Uterus (tissue), 2 donors: ENCODE measurements at regions not wholly inside any gene's neighbourhood (a gene's known extent, or its start where the extent isn't known, plus 50 kb on each side); places are given as distances from the start of the nearest gene placed in this dataset.

Source experiments
- POLR2A ChIP-seq, 2 donors: fragments of 450-650 bp; IDR thresholded peaks; one replicate each; pipeline ENCODE4 v1.6.1; 2016; ENCODE audit warnings: antibody characterized with exemption in 2 of 2, mild to moderate bottlenecking in 1 of 2, moderate library complexity in 1 of 2
- TF ChIP-seq, protein P1 (sequence below), 4 experiments: fragments of 200-600 bp in 2 of 4; fragments of 450-650 bp in 2 of 4; sonication (generic) in 2 of 4; IDR thresholded peaks; one replicate each; pipeline ENCODE4 v1.5.1; 2016 to 2019; ENCODE audit warnings: antibody characterized with exemption in 4 of 4, mild to moderate bottlenecking in 2 of 4, moderate library complexity in 1 of 4

GRCh38 chr1:29500041-29500440 is 263.7 kb downstream of the PTPRU start:
- TF ChIP-seq, protein P1, sequence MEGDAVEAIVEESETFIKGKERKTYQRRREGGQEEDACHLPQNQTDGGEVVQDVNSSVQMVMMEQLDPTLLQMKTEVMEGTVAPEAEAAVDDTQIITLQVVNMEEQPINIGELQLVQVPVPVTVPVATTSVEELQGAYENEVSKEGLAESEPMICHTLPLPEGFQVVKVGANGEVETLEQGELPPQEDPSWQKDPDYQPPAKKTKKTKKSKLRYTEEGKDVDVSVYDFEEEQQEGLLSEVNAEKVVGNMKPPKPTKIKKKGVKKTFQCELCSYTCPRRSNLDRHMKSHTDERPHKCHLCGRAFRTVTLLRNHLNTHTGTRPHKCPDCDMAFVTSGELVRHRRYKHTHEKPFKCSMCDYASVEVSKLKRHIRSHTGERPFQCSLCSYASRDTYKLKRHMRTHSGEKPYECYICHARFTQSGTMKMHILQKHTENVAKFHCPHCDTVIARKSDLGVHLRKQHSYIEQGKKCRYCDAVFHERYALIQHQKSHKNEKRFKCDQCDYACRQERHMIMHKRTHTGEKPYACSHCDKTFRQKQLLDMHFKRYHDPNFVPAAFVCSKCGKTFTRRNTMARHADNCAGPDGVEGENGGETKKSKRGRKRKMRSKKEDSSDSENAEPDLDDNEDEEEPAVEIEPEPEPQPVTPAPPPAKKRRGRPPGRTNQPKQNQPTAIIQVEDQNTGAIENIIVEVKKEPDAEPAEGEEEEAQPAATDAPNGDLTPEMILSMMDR (IDR thresholded peaks at IDR 0.05): no peak
- TF ChIP-seq POLR2A (IDR thresholded peaks at IDR 0.05): no peak
